ENCODE measurements at regions not wholly inside any gene's neighbourhood (a gene's known extent, or its start where the extent isn't known, plus 50 kb on each side); places are given as distances from the start of the nearest gene placed in this dataset.
"Not testable (repeated sequence)": the region's sequence is repeated elsewhere in the genome, so short reads cannot be mapped to it uniquely, and the experiment has no call there.

- no peak for DNase-seq
- H3K4me3 Mint-ChIP-seq, result no peak overlapping the region
- peaks cover 23% of the 10 kb centered on the region for H3K9me3 Mint-ChIP-seq
- H3K4me1 Mint-ChIP-seq, result no peaks in the 10 kb centered on the region
- H3K27me3 Mint-ChIP-seq (ENCODE audit: low read depth, poor library complexity), result no peaks in the 10 kb centered on the region
- TF ChIP-seq, protein P1, sequence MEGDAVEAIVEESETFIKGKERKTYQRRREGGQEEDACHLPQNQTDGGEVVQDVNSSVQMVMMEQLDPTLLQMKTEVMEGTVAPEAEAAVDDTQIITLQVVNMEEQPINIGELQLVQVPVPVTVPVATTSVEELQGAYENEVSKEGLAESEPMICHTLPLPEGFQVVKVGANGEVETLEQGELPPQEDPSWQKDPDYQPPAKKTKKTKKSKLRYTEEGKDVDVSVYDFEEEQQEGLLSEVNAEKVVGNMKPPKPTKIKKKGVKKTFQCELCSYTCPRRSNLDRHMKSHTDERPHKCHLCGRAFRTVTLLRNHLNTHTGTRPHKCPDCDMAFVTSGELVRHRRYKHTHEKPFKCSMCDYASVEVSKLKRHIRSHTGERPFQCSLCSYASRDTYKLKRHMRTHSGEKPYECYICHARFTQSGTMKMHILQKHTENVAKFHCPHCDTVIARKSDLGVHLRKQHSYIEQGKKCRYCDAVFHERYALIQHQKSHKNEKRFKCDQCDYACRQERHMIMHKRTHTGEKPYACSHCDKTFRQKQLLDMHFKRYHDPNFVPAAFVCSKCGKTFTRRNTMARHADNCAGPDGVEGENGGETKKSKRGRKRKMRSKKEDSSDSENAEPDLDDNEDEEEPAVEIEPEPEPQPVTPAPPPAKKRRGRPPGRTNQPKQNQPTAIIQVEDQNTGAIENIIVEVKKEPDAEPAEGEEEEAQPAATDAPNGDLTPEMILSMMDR (IDR thresholded peaks at IDR 0.05), result no peak
- H3K36me3 Mint-ChIP-seq (ENCODE audit: low read depth), result no peaks in the 10 kb centered on the region
- no peak overlapping the region for H3K27ac Mint-ChIP-seq
These were observed 523.0 kb upstream of the FOXG1 start for GRCh38 chr14:28243600-28243999.

DNA sequence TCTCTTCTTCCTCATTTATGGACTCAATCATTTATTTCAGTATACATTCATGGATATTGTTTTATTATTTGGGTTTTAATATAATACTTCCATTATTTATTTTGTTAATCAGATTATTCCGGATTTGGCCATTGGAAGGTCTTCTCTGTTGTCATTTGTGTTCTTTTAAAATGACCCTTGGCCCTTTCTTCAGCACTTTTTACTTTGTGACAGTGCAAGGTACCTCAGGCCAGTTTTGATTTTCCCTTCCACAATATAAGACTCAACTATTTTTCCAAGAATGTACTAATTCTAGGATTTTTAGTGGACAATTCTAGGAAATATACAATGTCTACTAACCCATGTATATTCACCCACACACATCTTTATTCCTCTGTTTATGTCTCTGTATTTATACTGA, 521.4 kb upstream of the FOXG1 start:
- H3K4me1 Mint-ChIP-seq, result no peaks in the 10 kb centered on the region
- TF ChIP-seq, protein P1 (IDR thresholded peaks at IDR 0.05), result no peak
- DNase-seq, result no peak
- no peaks in the 10 kb centered on the region for H3K36me3 Mint-ChIP-seq (ENCODE audit: low read depth)
- no peak overlapping the region for H3K27ac Mint-ChIP-seq
- peaks cover 23% of the 10 kb centered on the region for H3K9me3 Mint-ChIP-seq
- H3K27me3 Mint-ChIP-seq (ENCODE audit: low read depth, poor library complexity), result peaks cover 4% of the 10 kb centered on the region
- H3K4me3 Mint-ChIP-seq, result no peak overlapping the region

DNA sequence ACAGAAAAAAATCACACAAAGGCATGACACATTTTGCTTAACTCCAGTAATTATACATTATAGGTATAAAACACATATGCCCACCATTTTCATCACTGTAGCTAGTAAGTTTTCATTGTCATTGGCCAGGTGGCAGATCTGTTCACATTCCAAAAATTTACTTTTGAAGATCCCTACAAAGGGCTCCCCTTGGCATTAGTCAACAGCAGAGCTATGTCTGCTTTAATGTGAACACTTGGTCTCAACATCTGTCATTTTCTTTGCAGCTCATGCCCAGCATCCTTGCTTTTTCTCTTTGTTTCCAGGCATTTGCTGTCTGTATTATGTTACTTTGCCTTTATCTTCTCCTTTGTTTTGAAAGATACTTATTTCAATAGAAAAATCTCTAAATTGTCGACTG, 519.1 kb upstream of the FOXG1 start:
- no peak overlapping the region for H3K27ac Mint-ChIP-seq
- peaks cover 32% of the 10 kb centered on the region for H3K9me3 Mint-ChIP-seq
- H3K36me3 Mint-ChIP-seq (ENCODE audit: low read depth), result no peaks in the 10 kb centered on the region
- DNase-seq, result no peak
- H3K27me3 Mint-ChIP-seq (ENCODE audit: low read depth, poor library complexity), result peaks cover 4% of the 10 kb centered on the region
- TF ChIP-seq, protein P1 (IDR thresholded peaks at IDR 0.05), result no peak
- no peak overlapping the region for H3K4me3 Mint-ChIP-seq
- no peaks in the 10 kb centered on the region for H3K4me1 Mint-ChIP-seq

GRCh38 chr14:28252124-28252523, 514.5 kb upstream of the FOXG1 start:
- H3K27me3 Mint-ChIP-seq (ENCODE audit: low read depth, poor library complexity); DNase-seq; H3K36me3 Mint-ChIP-seq (ENCODE audit: low read depth); H3K4me1 Mint-ChIP-seq; H3K4me3 Mint-ChIP-seq; H3K27ac Mint-ChIP-seq: not testable (repeated sequence)
- H3K9me3 Mint-ChIP-seq, result peaks cover 32% of the 10 kb centered on the region

DNA sequence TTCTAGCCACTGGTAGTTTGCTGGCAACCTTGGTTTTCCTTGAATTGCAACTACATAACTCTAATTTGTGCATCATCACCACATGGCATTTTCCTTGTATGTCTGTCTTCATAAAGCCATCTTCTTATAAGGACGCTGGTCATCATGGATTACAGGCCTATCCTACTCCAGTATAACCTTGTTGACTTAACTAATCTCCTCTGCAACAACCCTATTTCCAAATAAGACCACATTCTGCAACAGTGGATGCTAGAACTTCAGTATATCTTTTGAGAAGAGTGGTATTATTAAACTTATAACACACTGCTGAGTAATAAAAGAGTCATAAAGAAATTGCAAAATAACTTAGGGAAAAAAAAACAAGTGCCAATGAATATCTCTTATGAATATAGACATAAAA, 511.8 kb upstream of the FOXG1 start:
- TF ChIP-seq, protein P1 (IDR thresholded peaks at IDR 0.05), result no peak
- Mint-ChIP-seq H3K4me1 (no peaks in the 10 kb centered on the region), H3K36me3 (ENCODE audit: low read depth) (no peaks in the 10 kb centered on the region), H3K4me3 (no peak overlapping the region), H3K9me3 (peaks cover 15% of the 10 kb centered on the region), H3K27me3 (ENCODE audit: low read depth, poor library complexity) (peaks cover 2% of the 10 kb centered on the region), H3K27ac (no peak overlapping the region)
- DNase-seq, result no peak

- no peaks in the 10 kb centered on the region for H3K4me1 Mint-ChIP-seq
- no peak for DNase-seq
- H3K27me3 Mint-ChIP-seq (ENCODE audit: low read depth, poor library complexity), result no peaks in the 10 kb centered on the region
- H3K36me3 Mint-ChIP-seq (ENCODE audit: low read depth), result no peaks in the 10 kb centered on the region
- H3K27ac Mint-ChIP-seq, result no peak overlapping the region
- TF ChIP-seq, protein P1 (IDR thresholded peaks at IDR 0.05), result no peak
- no peak overlapping the region for H3K4me3 Mint-ChIP-seq
- H3K9me3 Mint-ChIP-seq, result peaks cover 45% of the 10 kb centered on the region
These were observed 502.3 kb upstream of the FOXG1 start for GRCh38 chr14:28264306-28264705.

All from nephron progenitor cell (in vitro differentiated cells).